IPS DF 4.7 (cell line): ENCODE measurements at regions not wholly inside any gene's neighbourhood (a gene's known extent, or its start where the extent isn't known, plus 50 kb on each side); places are given as distances from the start of the nearest gene placed in this dataset.

Experiments used
- DNase-seq: peaks from one replicate; pipeline ENCODE4 v3.0.0-alpha.2; 2013; ENCODE audit warnings: low spot score; ENCODE audit errors: extremely low read depth

DNA sequence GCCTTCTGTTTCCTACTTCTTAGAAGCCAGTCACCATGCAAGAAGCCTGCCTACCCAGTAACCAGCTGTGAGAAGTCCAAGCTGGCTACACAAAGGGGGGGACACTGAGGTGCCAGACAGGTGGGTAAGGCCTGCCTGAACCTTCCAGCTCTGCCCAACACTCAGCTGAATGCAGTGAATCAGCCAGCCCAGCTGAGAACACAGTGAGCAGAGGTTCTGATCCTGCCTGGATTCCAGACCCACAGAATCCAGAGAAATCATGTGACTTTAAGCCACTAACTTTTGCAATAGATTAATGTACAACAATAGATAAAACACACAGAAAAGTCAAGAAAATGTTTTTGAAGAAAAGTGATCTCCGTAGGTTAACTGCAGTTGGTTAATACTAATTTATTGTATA lies 151.7 kb downstream of the EFNB2 start:
- no peak for DNase-seq

DNA sequence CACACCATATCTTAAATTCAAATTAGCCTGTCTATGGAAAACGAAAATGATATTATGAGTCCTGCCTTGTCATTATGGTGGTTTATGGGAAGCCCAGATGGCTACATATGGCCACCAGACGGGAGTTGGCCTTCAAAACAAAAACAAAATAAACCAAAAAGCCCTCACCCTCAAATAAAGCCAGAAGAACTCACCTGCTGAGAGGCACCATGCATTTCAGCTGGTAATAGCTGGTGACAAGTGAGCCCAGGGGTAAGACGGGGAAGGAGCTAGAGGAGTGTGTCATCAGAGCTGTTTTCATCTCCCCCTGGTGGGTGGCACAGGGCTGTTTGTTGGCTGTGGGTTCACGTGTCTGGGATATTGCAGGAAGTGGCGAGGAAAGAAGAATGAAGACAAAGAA lies 152.9 kb downstream of the EFNB2 start:
- no peak for DNase-seq

DNA sequence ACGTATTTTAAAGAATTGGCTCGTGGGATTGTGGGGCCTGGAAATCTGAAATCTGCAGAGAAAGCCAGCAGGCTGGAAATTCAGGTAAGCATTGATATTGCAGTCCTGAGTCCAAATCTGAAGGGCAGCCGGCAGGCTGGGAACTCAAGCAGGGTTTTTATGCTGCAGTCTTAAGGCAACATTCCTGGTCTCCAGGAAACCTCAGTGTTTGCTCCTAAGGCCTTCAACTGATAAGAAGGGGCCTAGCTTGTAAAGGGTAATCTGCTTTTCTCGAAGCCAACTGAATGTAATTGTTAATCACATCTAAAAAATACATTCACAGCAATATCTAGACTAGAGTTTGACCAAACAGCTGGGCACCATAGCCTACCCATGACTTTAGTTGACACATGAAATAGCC lies 154.4 kb downstream of the EFNB2 start:
- DNase-seq: no peak

- DNase-seq: no peak
Observed at GRCh38 chr13:106377931-106378662, 157.4 kb downstream of the EFNB2 start.

DNA sequence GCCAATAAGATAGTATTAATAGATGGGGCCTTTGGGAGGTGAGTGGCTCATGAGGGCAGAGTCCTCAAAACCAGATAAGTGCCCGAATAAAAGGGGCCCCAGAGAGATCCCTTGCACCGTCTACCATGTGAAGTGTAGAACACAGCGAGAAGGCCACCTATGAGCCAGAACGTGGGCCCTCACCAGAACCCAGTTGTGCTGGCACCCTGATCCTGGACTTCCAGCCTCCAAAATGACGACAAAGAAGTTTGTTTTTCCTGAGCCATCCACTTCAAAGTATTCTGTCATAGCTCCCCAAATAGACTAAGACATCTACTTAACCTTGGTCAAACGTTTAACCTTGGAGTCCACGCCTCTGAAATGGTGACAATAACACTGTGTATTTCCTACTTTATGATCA lies 158.1 kb downstream of the EFNB2 start:
- no peak for DNase-seq

DNA sequence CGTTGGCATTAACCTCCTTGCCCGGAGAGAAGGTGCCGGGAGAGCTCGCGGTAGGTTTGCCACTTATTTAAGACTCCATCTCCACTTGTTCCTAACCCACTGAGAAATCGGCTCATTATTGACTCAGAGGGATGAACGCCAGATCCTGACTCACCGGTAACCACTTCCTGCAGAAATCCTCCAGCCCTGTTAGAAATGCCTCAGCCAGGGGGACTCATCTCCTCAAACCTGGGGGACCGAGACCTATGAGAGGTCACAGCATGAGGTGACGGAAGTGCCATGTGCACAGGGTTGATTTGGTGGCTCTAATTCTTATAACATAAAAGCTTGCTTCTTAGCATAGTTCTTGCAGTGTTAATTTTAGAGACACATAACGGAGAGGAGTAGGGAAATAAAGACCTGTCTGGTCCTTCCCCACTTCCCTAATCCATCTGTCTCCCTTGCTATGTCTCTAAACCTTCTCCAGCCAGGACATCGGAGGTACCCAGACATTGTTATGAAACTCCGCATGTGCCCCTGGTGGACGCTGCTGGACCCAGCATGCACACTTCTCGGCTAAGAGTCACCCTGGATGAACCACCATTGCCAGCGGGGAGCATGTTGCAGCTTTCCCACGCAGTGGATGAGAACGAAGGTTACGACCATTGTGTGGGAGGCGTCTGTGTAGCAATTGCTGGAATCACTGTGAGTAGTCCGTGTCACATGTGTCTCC lies 158.9 kb downstream of the EFNB2 start:
- DNase-seq: no peak

DNA sequence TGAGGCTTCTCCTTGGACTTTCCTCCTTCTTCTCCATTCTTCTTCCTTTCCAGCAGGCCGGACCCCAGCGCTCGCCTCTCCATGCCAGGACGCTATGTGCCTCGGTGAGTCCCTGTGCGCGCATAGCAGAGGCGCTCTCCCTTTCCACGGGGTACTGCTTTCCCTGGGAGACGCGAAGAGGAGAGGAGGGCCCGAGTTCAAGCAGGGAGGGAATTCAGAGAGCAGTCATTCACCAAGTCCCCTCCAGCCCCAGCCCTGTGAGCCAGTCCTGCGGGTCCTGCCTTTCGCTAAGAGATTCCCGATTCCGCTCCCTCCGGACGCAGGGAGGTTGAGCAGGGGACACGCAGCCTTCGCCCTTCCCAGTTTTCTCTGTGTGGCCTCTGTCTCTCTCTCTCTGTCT lies 160.4 kb downstream of the EFNB2 start:
- DNase-seq: no peak

GRCh38 chr13:106374631-106375030 lies 160.8 kb downstream of the EFNB2 start:
- DNase-seq: no peak

- no peak for DNase-seq
Observed at GRCh38 chr13:106373989-106374572, 161.4 kb downstream of the EFNB2 start.

DNA sequence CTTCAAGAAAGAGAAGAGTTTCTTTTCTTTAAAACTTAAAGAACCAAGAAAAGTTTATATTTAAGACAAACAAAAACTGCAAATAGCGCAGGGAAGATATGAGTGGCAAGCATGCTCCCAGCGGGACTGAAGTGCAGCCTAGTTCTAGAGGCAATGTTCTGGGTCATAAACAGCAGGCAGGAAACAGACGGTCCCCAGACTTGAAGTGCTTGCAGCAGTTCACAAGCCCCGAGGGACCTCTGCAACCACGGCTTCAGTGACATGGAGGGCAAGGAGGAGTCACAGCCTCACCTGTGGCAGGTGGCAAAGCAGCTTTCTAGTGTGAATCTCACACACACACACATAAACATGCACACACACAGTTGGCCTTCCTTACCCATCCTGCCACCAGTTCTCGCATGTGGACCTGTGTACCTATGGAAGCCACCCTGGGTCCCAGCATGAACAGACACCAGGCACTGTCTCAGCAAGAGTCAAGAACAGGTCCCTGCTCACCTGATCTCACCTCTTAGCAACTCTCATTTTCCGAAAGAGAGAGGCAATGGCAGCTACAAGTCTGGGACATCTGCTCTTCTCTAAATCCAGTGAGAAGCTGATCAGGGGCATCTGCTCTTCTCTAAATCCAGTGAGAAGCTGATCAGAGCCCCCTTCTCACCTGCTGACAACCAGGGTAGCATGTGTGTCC lies 162.0 kb downstream of the EFNB2 start:
- no peak for DNase-seq

DNA sequence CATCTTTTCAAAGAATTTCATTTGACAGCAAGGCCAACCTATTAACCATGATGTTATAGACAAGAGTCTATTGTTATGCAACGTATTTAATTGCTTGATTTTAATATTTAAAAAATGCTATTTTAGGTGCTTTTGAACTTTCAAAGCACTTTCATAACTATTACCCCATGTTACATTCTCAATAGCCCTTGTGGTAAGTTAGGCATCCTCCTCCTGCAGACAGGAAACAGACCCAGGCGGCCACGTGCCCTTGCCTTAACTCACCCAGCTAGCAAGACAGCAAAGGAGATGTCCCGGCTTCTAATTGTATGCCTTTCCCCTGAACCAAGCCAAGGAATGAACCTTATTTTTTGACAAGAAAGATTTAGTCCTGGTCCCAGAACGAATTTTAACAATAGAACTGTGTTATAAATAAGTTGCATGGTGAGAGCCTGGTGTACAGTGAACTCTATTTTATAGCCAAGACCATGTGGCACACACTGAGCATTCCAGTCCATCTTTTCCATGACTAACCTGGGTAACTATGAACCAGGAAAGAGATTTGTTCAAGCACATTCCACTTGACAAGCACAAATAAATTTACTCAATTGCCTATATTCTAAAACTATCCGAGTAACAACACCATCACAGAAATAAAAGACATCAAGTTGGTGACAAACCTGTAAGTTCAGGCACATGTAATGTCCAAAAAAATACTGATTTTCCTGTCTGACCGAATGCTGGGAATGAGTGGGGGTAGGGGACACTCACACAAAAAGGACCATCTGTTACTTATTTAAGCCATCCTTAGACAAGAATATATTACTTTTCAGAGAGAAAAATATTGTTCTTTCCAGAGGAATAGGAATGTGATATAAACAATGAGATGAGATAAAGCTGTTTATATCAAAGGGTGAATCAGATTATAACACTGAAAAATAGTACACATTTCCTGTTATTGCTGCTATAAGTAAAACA lies 163.0 kb downstream of the EFNB2 start:
- DNase-seq: no peak

GRCh38 chr13:106371024-106371423 lies 164.4 kb downstream of the EFNB2 start:
- no peak for DNase-seq

DNA sequence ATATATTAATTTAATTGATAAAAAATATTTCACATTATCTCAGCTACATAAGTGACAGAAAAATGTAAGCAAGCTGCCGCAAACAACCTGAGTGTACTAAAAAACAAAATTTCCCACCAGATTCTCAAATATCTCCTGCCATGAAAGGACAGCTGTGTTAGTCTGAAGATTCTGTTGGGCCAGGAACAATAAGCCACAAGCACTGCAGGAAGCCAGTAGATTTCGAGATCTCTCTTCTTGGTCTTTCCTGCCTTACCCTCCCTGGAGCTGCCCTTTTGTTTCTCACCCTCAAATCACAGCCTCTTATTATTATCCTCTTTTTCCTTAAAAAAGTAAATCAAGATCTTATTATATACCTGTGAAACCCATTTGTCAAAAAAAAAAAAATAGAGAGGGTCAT lies 165.6 kb downstream of the EFNB2 start:
- DNase-seq: no peak

DNA sequence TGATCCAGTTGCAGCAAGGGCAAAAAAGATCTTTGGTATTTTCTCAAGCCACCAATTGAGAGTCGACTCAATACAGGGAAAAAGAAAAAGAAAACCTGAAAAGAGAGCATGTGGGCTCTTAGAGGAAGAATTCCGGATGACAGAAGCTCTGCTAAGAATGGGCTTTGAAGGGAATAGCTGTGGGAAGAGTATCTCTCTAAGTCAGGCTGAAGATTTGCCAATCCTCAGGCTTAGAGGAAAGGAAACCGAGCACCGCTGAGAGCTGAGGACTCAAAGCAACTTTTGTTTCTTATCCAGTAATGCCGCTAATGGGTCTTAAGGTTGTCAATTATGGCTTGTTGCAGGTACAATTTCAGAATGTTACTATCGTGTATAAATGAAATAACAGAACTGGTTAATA lies 166.4 kb downstream of the EFNB2 start:
- no peak for DNase-seq

DNA sequence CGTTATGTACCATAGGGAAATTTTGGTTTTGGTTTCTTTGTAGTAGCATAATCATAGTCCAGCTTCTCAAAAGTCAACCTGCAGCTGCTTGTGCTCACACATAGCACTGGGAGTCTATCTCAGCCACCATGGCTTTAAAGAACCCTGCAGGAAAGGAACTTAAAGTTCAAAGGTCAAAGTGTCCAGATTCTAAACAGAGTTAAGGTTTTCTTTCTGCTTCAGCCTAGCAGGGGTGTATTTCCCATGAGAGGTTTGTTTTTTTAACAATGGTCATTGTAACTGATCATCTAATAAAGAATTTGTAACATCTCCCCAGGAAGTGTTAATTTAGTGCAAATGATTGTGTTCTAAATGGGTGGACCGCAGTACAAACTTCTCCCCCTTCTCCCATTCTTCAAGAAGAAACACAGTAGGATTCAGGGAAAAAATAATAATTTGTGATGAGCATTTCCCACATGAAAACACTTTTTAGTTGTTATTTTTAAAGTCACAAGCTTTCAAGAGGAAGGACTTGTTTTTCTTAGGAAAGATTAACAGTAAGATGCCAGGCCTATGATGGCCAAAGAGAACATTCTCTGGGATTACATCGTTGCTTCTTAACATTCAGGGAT lies 168.0 kb downstream of the EFNB2 start:
- DNase-seq: no peak

GRCh38 chr13:106362707-106363106 lies 172.8 kb downstream of the EFNB2 start:
- DNase-seq: no peak

DNA sequence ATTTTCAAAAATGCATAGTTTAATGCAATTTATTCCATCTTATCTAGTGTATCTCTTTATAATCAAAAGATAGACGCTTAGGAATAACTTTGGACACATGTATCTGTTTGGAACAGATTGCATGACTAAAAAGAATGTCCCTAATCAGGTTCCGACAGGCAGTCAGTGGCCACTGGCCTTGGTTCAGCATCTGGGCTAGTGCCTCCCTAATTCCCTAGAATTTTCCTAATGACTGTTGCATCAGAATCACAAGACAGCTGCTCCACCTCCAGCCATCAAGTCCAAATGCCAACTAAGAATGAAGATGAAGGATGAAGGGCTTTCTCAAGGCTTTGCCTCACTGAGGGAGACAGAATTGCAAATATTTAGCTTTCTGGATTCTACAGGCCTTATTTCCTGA lies 173.8 kb downstream of the EFNB2 start:
- DNase-seq: no peak

GRCh38 chr13:106357198-106357597 lies 178.3 kb downstream of the EFNB2 start:
- no peak for DNase-seq

- DNase-seq: no peak
Observed at GRCh38 chr13:106355866-106356265, 179.6 kb downstream of the EFNB2 start.

GRCh38 chr13:106354961-106355360 lies 180.5 kb downstream of the EFNB2 start:
- DNase-seq: no peak

DNA sequence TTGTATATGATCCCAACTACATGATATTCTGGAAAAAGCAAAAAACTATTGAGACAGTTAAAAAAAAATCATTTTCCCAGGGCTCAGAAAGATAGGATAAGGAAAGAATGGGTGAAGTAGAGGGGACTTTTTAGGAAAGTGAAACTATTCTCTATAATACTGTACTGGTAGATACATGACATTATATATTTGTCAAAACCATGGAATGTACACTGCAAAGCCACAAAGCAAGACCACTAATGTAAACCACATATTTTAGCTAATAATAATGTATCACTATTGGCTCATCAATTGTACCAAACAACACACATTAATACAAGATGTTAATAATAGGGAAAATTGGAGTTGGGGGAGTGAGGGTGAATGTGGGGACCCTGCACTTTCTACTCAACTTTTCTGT lies 182.6 kb downstream of the EFNB2 start:
- DNase-seq: no peak
